Esophagus muscularis mucosa (tissue), 4 donors: ENCODE measurements at regions not wholly inside any gene's neighbourhood (a gene's known extent, or its start where the extent isn't known, plus 50 kb on each side); places are given as distances from the start of the nearest gene placed in this dataset.

Source experiments
- DNase-seq: peaks from one replicate; pipeline ENCODE4 v3.0.0-alpha.2; 2017; ENCODE audit errors: extremely low spot score
- H3K27ac ChIP-seq, 4 donors: fragments of 200-600 bp; sonication (generic); replicated peaks in 1 of 4; 1 replicate in 3 of 4; 2 replicates in 1 of 4; pipeline ENCODE4 v1.5.1; 2016 to 2019; ENCODE audit warnings: mild to moderate bottlenecking in 1 of 4
- H3K27me3 ChIP-seq, 4 donors: fragments of 200-600 bp; sonication (generic); one replicate each; pipeline versions ENCODE4 v1.5.1 to v1.6.0; 2016 to 2019
- H3K36me3 ChIP-seq, 4 donors: fragments of 200-600 bp; sonication (generic); one replicate each; pipeline ENCODE4 v1.5.1; 2016 to 2019
- H3K4me1 ChIP-seq, 4 donors: fragments of 200-600 bp; sonication (generic); one replicate each; pipeline ENCODE4 v1.5.1; 2016 to 2019
- H3K4me3 ChIP-seq, 4 donors: fragments of 200-600 bp; sonication (generic); 1 replicate in 2 of 4; 2 replicates in 2 of 4; pipeline ENCODE4 v1.5.1; 2016 to 2019; ENCODE audit warnings: mild to moderate bottlenecking in 4 of 4, moderate library complexity in 1 of 4
- H3K9me3 ChIP-seq, 4 donors: fragments of 200-600 bp; sonication (generic); 1 replicate in 3 of 4; 2 replicates in 1 of 4; pipeline ENCODE4 v1.5.1; 2016 to 2019
- CTCF ChIP-seq, 3 experiments: fragments of 200-600 bp in 2 of 3; fragments of 450-650 bp in 1 of 3; sonication (generic) in 2 of 3; IDR thresholded peaks; one replicate each; pipeline ENCODE4 v1.5.1; 2017 to 2019; ENCODE audit warnings: antibody characterized with exemption in 3 of 3, mild to moderate bottlenecking in 2 of 3, moderate library complexity in 1 of 3
- EP300 ChIP-seq: sonication (generic); formaldehyde crosslinking; IDR thresholded peaks from one replicate; pipeline ENCODE4 v1.6.1; 2017; ENCODE audit warnings: antibody characterized with exemption
- POLR2A ChIP-seq: fragments of 450-650 bp; IDR thresholded peaks from one replicate; pipeline ENCODE4 v1.6.1; 2017; ENCODE audit warnings: antibody characterized with exemption, moderate library complexity, mild to moderate bottlenecking, low read depth
- POLR2AphosphoS5 ChIP-seq, 2 donors: sonication (generic); formaldehyde crosslinking; IDR thresholded peaks; one replicate each; pipeline ENCODE4 v1.6.1; 2017; ENCODE audit warnings: antibody characterized with exemption in 2 of 2
- WGBS: methylation state at CpG from one replicate; pipeline ENCODE4 v1.1.5; 2018; 5-methylcytosine and 5-hydroxymethylcytosine counted together
- intact Hi-C: fragments of 100-400 bp; cut with DNase I; formaldehyde crosslinking; loops from one replicate; pipeline ENCODE4 v1.15.1; 2023

GRCh38 chr16:51050377-51050706 lies 100.7 kb downstream of the SALL1 start:
- intact Hi-C loops: no loop called here
- peaks cover 0 to 23% (median 0%) of the 10 kb centered on the region in 4 donors for H3K27me3 ChIP-seq
- WGBS: 81% methylated on average over 4 of the region's 4 CpGs
- DNase-seq: no peak
- TF ChIP-seq POLR2A (no peak), CTCF (IDR thresholded peaks at IDR 0.05) (no peak), POLR2AphosphoS5 (IDR thresholded peaks at IDR 0.05) (no peak), EP300 (no peak)
- no peaks in the 10 kb centered on the region for H3K4me1 ChIP-seq
- H3K36me3 ChIP-seq: no peaks in the 10 kb centered on the region
- H3K9me3 ChIP-seq: no peaks in the 10 kb centered on the region
- no peak overlapping the region for H3K27ac ChIP-seq
- no peak overlapping the region for H3K4me3 ChIP-seq

- TF ChIP-seq POLR2A: no peak
- TF ChIP-seq POLR2AphosphoS5 (IDR thresholded peaks at IDR 0.05): no peak
- TF ChIP-seq EP300: no peak
- no peak for TF ChIP-seq CTCF (IDR thresholded peaks at IDR 0.05)
- H3K4me1 ChIP-seq: no peaks in the 10 kb centered on the region
- H3K4me3 ChIP-seq: no peak overlapping the region
- DNase-seq: no peak
- no peak overlapping the region for H3K27ac ChIP-seq
- peaks cover 0 to 21% (median 0%) of the 10 kb centered on the region in 4 donors for H3K27me3 ChIP-seq
- H3K9me3 ChIP-seq: no peaks in the 10 kb centered on the region
- H3K36me3 ChIP-seq: no peaks in the 10 kb centered on the region
- WGBS: 77% methylated on average over 3 of the region's 3 CpGs
- intact Hi-C loops: no loop called here
Observed at GRCh38 chr16:51049678-51050376, 101.2 kb downstream of the SALL1 start.

GRCh38 chr16:51049276-51049675 lies 101.8 kb downstream of the SALL1 start:
- Histone ChIP-seq H3K9me3 (no peaks in the 10 kb centered on the region), H3K27ac (no peak overlapping the region), H3K27me3 (peaks cover 0 to 20% (median 0%) of the 10 kb centered on the region in 4 donors), H3K36me3 (no peaks in the 10 kb centered on the region), H3K4me3 (no peak overlapping the region), H3K4me1 (no peaks in the 10 kb centered on the region)
- DNase-seq: no peak
- 84% methylated on average over 6 of the region's 6 CpGs for WGBS
- intact Hi-C loops: no loop called here
- TF ChIP-seq CTCF (IDR thresholded peaks at IDR 0.05): no peak
- TF ChIP-seq EP300: no peak
- no peak for TF ChIP-seq POLR2A
- TF ChIP-seq POLR2AphosphoS5 (IDR thresholded peaks at IDR 0.05): no peak

- H3K27me3 ChIP-seq: peaks cover 0 to 18% (median 0%) of the 10 kb centered on the region in 4 donors
- H3K4me3 ChIP-seq: no peak overlapping the region
- H3K36me3 ChIP-seq: no peaks in the 10 kb centered on the region
- no peak for DNase-seq
- 78% methylated on average over 2 of the region's 3 CpGs for WGBS
- no peak overlapping the region for H3K27ac ChIP-seq
- no peak for TF ChIP-seq CTCF (IDR thresholded peaks at IDR 0.05)
- TF ChIP-seq POLR2AphosphoS5 (IDR thresholded peaks at IDR 0.05): no peak
- no peak for TF ChIP-seq POLR2A
- TF ChIP-seq EP300: no peak
- intact Hi-C loops: no loop called here
- no peaks in the 10 kb centered on the region for H3K9me3 ChIP-seq
- no peaks in the 10 kb centered on the region for H3K4me1 ChIP-seq
Observed at GRCh38 chr16:51048544-51048943, 102.5 kb downstream of the SALL1 start.

- no peaks in the 10 kb centered on the region for H3K4me1 ChIP-seq
- DNase-seq: no peak
- TF ChIP-seq EP300 (no peak), CTCF (IDR thresholded peaks at IDR 0.05) (no peak), POLR2A (no peak), POLR2AphosphoS5 (IDR thresholded peaks at IDR 0.05) (no peak)
- H3K27me3 ChIP-seq: peaks cover 0 to 12% (median 0%) of the 10 kb centered on the region in 4 donors
- no peak overlapping the region for H3K27ac ChIP-seq
- no peak overlapping the region for H3K4me3 ChIP-seq
- no peaks in the 10 kb centered on the region for H3K36me3 ChIP-seq
- WGBS: 95% methylated on average over 3 of the region's 5 CpGs
- no peaks in the 10 kb centered on the region for H3K9me3 ChIP-seq
- intact Hi-C loops: no loop called here
Observed at GRCh38 chr16:51045794-51046193, 105.3 kb downstream of the SALL1 start.
